Activated T-helper 2 cell treated with anti-CD3 and anti-CD28 coated beads, Interferon-gamma antibody, Interleukin-2, Interleukin-4, amounts not matched to agents 10 μg/mL and 5 μg/mL and 100 μg/mL, durations not matched to agents 14 hours and 24 hours and 36 hours (primary cell): ENCODE measurements at regions not wholly inside any gene's neighbourhood (a gene's known extent, or its start where the extent isn't known, plus 50 kb on each side); places are given as distances from the start of the nearest gene placed in this dataset.
"Not testable (repeated sequence)": the region's sequence is repeated elsewhere in the genome, so short reads cannot be mapped to it uniquely, and the experiment has no call there.

Experiments
- DNase-seq: peaks from one replicate; pipeline ENCODE4 v3.0.0; 2021; ENCODE audit warnings: low spot score
- H3K27ac Mint-ChIP-seq: one replicate; pipeline ENCODE4 v1.8.0; 2021; ENCODE audit warnings: mixed read lengths
- H3K27me3 Mint-ChIP-seq: one replicate; pipeline ENCODE4 v1.8.0; 2021; ENCODE audit warnings: low read depth, mixed read lengths
- H3K36me3 Mint-ChIP-seq: one replicate; pipeline ENCODE4 v1.8.0; 2021; ENCODE audit warnings: low read depth, mixed read lengths
- H3K4me1 Mint-ChIP-seq: one replicate; pipeline ENCODE4 v1.8.0; 2021; ENCODE audit warnings: low read depth, mixed read lengths
- H3K4me3 Mint-ChIP-seq: one replicate; pipeline ENCODE4 v1.8.0; 2021; ENCODE audit warnings: low read depth, mild to moderate bottlenecking, moderate library complexity, mixed read lengths
- H3K9me3 Mint-ChIP-seq: one replicate; pipeline ENCODE4 v1.8.0; 2021; ENCODE audit warnings: mixed read lengths
- intact Hi-C: fragments of 100-400 bp; cut with micrococcal nuclease; formaldehyde crosslinking; loops from one replicate; pipeline ENCODE4 v1.15.1; 2023

GRCh38 chr1:221575605-221576004 lies 166.3 kb downstream of the DUSP10 start:
- Mint-ChIP-seq H3K27ac (no peak overlapping the region), H3K27me3 (peaks cover 4% of the 10 kb centered on the region), H3K9me3 (peaks cover 8% of the 10 kb centered on the region), H3K4me1 (no peaks in the 10 kb centered on the region), H3K4me3 (no peak overlapping the region), H3K36me3 (no peaks in the 10 kb centered on the region)
- intact Hi-C loops, result no loop called here
- DNase-seq, result no peak

- no peak for DNase-seq
- H3K4me3 Mint-ChIP-seq, result no peak overlapping the region
- peaks cover 4% of the 10 kb centered on the region for H3K27me3 Mint-ChIP-seq
- H3K27ac Mint-ChIP-seq, result no peak overlapping the region
- no peaks in the 10 kb centered on the region for H3K4me1 Mint-ChIP-seq
- no peaks in the 10 kb centered on the region for H3K36me3 Mint-ChIP-seq
- H3K9me3 Mint-ChIP-seq, result peaks cover 8% of the 10 kb centered on the region
- intact Hi-C loops, result no loop called here
Observed at GRCh38 chr1:221576268-221576667, 165.6 kb downstream of the DUSP10 start.

- H3K4me3 Mint-ChIP-seq, result no peak overlapping the region
- no peaks in the 10 kb centered on the region for H3K4me1 Mint-ChIP-seq
- no peak for DNase-seq
- no peaks in the 10 kb centered on the region for H3K36me3 Mint-ChIP-seq
- peaks cover 28% of the 10 kb centered on the region for H3K27me3 Mint-ChIP-seq
- intact Hi-C loops, result no loop called here
- H3K9me3 Mint-ChIP-seq, result peaks cover 7% of the 10 kb centered on the region
- no peak overlapping the region for H3K27ac Mint-ChIP-seq
Observed at GRCh38 chr1:221583465-221583864, 158.4 kb downstream of the DUSP10 start.

DNA sequence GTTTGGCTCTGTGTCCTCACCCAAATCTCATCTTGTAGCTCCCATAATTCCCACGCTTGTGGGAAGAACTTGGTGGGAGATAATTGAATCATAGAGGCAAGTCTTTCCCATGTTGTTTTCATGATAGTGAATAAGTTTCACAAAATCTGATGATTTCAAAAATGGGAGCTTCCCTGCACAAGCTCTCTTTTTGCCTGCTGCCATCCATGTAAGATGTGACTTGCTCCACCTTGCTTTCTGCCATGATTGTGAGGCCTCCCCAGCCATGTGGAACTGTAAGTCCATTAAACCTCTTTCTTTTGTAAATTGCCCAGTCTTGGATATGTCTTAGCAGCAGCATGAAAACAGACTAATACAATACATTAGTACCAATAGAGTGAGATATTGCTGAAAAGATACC lies 154.9 kb downstream of the DUSP10 start:
- intact Hi-C loops, H3K36me3 Mint-ChIP-seq, H3K4me3 Mint-ChIP-seq, H3K27ac Mint-ChIP-seq, H3K9me3 Mint-ChIP-seq, DNase-seq, H3K4me1 Mint-ChIP-seq: not testable (repeated sequence)
- H3K27me3 Mint-ChIP-seq, result peaks cover 32% of the 10 kb centered on the region

GRCh38 chr1:221591250-221591649 lies 150.6 kb downstream of the DUSP10 start:
- H3K9me3 Mint-ChIP-seq, H3K4me1 Mint-ChIP-seq: not testable (repeated sequence)

GRCh38 chr1:221594576-221594975 lies 147.3 kb downstream of the DUSP10 start:
- H3K27me3 Mint-ChIP-seq, result no peaks in the 10 kb centered on the region
- no peak overlapping the region for H3K4me3 Mint-ChIP-seq
- H3K4me1 Mint-ChIP-seq, result no peaks in the 10 kb centered on the region
- no peak for DNase-seq
- intact Hi-C loops, result no loop called here
- H3K27ac Mint-ChIP-seq, result no peak overlapping the region
- H3K9me3 Mint-ChIP-seq, result no peaks in the 10 kb centered on the region
- no peaks in the 10 kb centered on the region for H3K36me3 Mint-ChIP-seq

More at GRCh38 chr1:221591250-221591649, 150.6 kb downstream of the DUSP10 start:
- H3K4me3 Mint-ChIP-seq, DNase-seq, intact Hi-C loops, H3K27ac Mint-ChIP-seq, H3K36me3 Mint-ChIP-seq: not testable (repeated sequence)
- peaks cover 15% of the 10 kb centered on the region for H3K27me3 Mint-ChIP-seq

- DNase-seq, result no peak
- Mint-ChIP-seq H3K9me3 (no peaks in the 10 kb centered on the region), H3K4me3 (no peak overlapping the region), H3K4me1 (no peaks in the 10 kb centered on the region), H3K36me3 (no peaks in the 10 kb centered on the region), H3K27ac (no peak overlapping the region), H3K27me3 (peaks cover 6% of the 10 kb centered on the region)
- intact Hi-C loops, result no loop called here
Observed at GRCh38 chr1:221598122-221598521, 143.8 kb downstream of the DUSP10 start.

GRCh38 chr1:221601166-221601565 lies 140.7 kb downstream of the DUSP10 start:
- intact Hi-C loops, result no loop called here
- Mint-ChIP-seq H3K36me3 (no peaks in the 10 kb centered on the region), H3K4me1 (no peaks in the 10 kb centered on the region), H3K27me3 (peaks cover 6% of the 10 kb centered on the region), H3K4me3 (no peak overlapping the region), H3K9me3 (no peaks in the 10 kb centered on the region), H3K27ac (no peak overlapping the region)
- no peak for DNase-seq

GRCh38 chr1:221602830-221603229 lies 139.1 kb downstream of the DUSP10 start:
- no peak for DNase-seq
- H3K27ac Mint-ChIP-seq, result no peak overlapping the region
- H3K27me3 Mint-ChIP-seq, result peaks cover 6% of the 10 kb centered on the region
- H3K36me3 Mint-ChIP-seq, result no peaks in the 10 kb centered on the region
- H3K9me3 Mint-ChIP-seq, result no peaks in the 10 kb centered on the region
- no peak overlapping the region for H3K4me3 Mint-ChIP-seq
- H3K4me1 Mint-ChIP-seq, result no peaks in the 10 kb centered on the region
- intact Hi-C loops, result no loop called here

DNA sequence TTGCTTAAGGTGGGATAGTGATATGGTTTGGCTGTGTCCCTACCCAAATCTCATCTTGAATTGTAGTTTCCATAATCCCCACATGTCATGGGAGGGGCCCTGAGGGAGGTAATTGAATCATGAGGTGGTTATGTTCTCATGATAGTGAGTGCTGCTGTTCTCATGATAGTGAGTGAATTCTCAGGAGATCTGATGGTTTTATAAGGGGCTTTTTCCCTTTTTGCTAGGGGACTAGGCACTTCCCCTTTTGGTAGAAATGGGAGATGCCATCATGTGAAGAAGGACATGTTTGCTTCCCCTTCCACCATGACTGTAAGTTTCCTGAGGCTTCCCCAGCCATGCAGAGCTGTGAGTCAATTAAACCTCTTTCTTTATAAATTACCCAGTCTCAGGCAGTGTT lies 137.5 kb downstream of the DUSP10 start:
- H3K4me3 Mint-ChIP-seq, H3K36me3 Mint-ChIP-seq, DNase-seq, H3K27me3 Mint-ChIP-seq, H3K27ac Mint-ChIP-seq, H3K9me3 Mint-ChIP-seq, H3K4me1 Mint-ChIP-seq, intact Hi-C loops: not testable (repeated sequence)

DNA sequence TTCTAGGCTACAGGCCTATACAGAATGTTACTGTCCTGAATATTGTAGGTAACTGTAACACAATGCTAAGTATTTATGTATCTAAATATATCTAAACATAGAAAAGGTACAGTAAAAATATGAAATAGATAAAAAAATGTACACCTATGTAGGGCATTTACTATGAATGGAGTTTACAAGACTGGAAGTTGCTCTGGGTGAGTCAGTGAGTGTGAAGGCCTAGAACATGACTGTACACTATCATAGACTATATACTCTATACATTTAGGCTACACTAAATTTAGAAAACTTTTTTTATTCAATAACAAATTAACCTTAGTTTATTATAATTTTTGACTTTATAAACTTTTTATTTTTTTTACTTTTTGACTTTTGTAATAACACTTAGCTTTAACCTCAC lies 136.9 kb downstream of the DUSP10 start:
- no peaks in the 10 kb centered on the region for H3K36me3 Mint-ChIP-seq
- H3K27ac Mint-ChIP-seq, result no peak overlapping the region
- DNase-seq, result no peak
- intact Hi-C loops, result no loop called here
- no peaks in the 10 kb centered on the region for H3K9me3 Mint-ChIP-seq
- no peaks in the 10 kb centered on the region for H3K4me1 Mint-ChIP-seq
- no peak overlapping the region for H3K4me3 Mint-ChIP-seq
- peaks cover 6% of the 10 kb centered on the region for H3K27me3 Mint-ChIP-seq

- Mint-ChIP-seq H3K27me3 (peaks cover 2% of the 10 kb centered on the region), H3K9me3 (no peaks in the 10 kb centered on the region), H3K27ac (no peak overlapping the region), H3K4me1 (no peaks in the 10 kb centered on the region), H3K4me3 (no peak overlapping the region), H3K36me3 (no peaks in the 10 kb centered on the region)
- intact Hi-C loops, result no loop called here
- no peak for DNase-seq
Observed at GRCh38 chr1:221605569-221605968, 136.3 kb downstream of the DUSP10 start.

DNA sequence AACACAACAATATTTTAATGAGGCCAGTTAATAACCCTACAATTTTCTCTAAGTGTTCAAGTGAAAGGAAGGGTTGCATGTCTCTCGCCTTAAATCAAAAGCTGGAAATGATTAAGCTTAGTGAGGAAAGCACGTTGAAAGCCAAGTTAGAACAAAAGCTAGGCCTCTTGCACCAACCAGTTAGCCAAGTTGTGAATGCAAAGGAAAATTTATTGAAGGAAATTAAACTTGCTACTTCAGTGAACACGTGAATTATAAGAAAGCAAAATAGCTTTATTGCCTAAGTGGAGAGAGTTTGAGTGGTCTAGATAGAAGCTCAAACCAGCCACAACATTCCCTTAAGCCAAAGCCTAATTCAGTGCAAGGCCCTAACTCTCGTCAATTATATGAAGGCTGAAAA lies 135.6 kb downstream of the DUSP10 start:
- H3K9me3 Mint-ChIP-seq, result no peaks in the 10 kb centered on the region
- no peak overlapping the region for H3K4me3 Mint-ChIP-seq
- DNase-seq, result no peak
- H3K27me3 Mint-ChIP-seq, result no peaks in the 10 kb centered on the region
- H3K36me3 Mint-ChIP-seq, result no peaks in the 10 kb centered on the region
- no peak overlapping the region for H3K27ac Mint-ChIP-seq
- no peaks in the 10 kb centered on the region for H3K4me1 Mint-ChIP-seq
- intact Hi-C loops, result no loop called here

DNA sequence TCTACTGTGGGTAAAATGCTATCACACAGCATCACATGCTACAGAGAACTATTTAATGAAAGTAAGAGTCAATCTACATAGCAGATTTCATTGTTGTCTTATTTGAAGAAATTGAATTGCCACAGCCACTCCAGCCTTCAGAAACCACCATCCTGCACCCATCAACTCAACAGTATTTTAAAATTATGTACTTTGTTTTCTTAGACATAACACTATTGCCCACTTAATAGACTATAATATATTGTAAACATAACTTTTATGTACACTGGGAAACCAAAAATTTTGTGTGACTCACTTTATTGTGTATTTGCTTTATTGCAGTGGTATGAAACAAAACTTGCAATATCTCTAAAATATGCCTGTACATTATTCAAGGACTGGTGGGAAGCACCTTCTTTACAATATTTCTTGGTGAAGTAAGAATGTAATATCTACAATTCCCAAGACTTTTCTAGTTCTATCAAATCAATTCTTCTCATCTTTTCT lies 133.0 kb downstream of the DUSP10 start:
- no peaks in the 10 kb centered on the region for H3K9me3 Mint-ChIP-seq
- intact Hi-C loops, result no loop called here
- H3K27me3 Mint-ChIP-seq, result no peaks in the 10 kb centered on the region
- H3K27ac Mint-ChIP-seq, result no peak overlapping the region
- no peak for DNase-seq
- no peak overlapping the region for H3K4me3 Mint-ChIP-seq
- peaks cover 7% of the 10 kb centered on the region for H3K4me1 Mint-ChIP-seq
- H3K36me3 Mint-ChIP-seq, result no peaks in the 10 kb centered on the region
